Right cardiac atrium (tissue), 5 donors: ENCODE measurements at regions not wholly inside any gene's neighbourhood (a gene's known extent, or its start where the extent isn't known, plus 50 kb on each side); places are given as distances from the start of the nearest gene placed in this dataset.
"Not testable (repeated sequence)": the region's sequence is repeated elsewhere in the genome, so short reads cannot be mapped to it uniquely, and the experiment has no call there.

Experiments
- ATAC-seq, 2 donors: fragments of 200-7000 bp; cut with Tn5 transposase; one replicate each; pipeline versions ENCODE4 v1.8.0 to v1.9.1; 2020; ENCODE audit warnings: moderate library complexity in 2 of 2, mild to moderate bottlenecking in 1 of 2
- DNase-seq, 3 donors: peaks; one replicate each; pipeline ENCODE4 v3.0.0-alpha.2; 2020
- H3K27ac ChIP-seq: one replicate; pipeline ENCODE4 v1.5.1; 2013; ENCODE audit warnings: mild to moderate bottlenecking, low read length, control low read depth, moderate library complexity
- H3K27me3 ChIP-seq: one replicate; pipeline ENCODE4 v1.6.1; 2013; ENCODE audit not compliant: control insufficient read depth, insufficient read depth
- H3K4me1 ChIP-seq: one replicate; pipeline ENCODE4 v1.6.1; 2013; ENCODE audit warnings: low read length; ENCODE audit not compliant: control insufficient read depth, insufficient read depth
- H3K4me3 ChIP-seq: one replicate; pipeline ENCODE4 v1.5.1; 2013; ENCODE audit warnings: low read length, control low read depth
- H3K9me3 ChIP-seq: one replicate; pipeline ENCODE4 v1.6.1; 2013; ENCODE audit warnings: low read length; ENCODE audit not compliant: control insufficient read depth
- WGBS: extraction: QIAGEN DNeasy Blood & Tissue Kit; methylation state at CpG from one replicate; pipeline ENCODE4 v1.1.7; 2013; 5-methylcytosine and 5-hydroxymethylcytosine counted together
- intact Hi-C, 4 donors: fragments of 100-400 bp; cut with DNase I; formaldehyde crosslinking; loops; one replicate each; pipeline versions ENCODE4 v1.11.0 to v1.14.0; 2022 to 2023
- donor health status: healthy with polysubstance abuse.
- donor health status: DM: no; HTN: yes; CAD: no.
- donor health status: DM: no; HTN: no; CAD: no.
- donor health status: DM: no; HTN: yes; CAD: no; lungs with severe emphysema.
- donor health status: DM: yes; HTN: yes; CAD: no.

GRCh38 chr3:40923651-40924050, 275.7 kb upstream of the CTNNB1 start:
- 97% methylated on average over 4 of the region's 4 CpGs for WGBS
- no peak overlapping the region for H3K4me3 ChIP-seq
- H3K27me3 ChIP-seq = no peaks in the 10 kb centered on the region

GRCh38 chr3:40924559-40925141, 274.7 kb upstream of the CTNNB1 start:
- DNase-seq (peak in 1 of 3 donors; percentile 49), ATAC-seq (no peak)
- H3K27ac ChIP-seq = no peak overlapping the region
- H3K27me3 ChIP-seq = no peaks in the 10 kb centered on the region
- WGBS = 68% methylated on average over 3 of the region's 3 CpGs
- intact Hi-C loops = no loop called here
- no peaks in the 10 kb centered on the region for H3K9me3 ChIP-seq
- H3K4me3 ChIP-seq = no peak overlapping the region
- no peaks in the 10 kb centered on the region for H3K4me1 ChIP-seq

More at GRCh38 chr3:40923651-40924050, 275.7 kb upstream of the CTNNB1 start:
- Histone ChIP-seq H3K9me3 (no peaks in the 10 kb centered on the region), H3K4me1 (no peaks in the 10 kb centered on the region), H3K27ac (no peak overlapping the region)
- no peak for DNase-seq
- no peak for ATAC-seq
- intact Hi-C loops = no loop called here

- Histone ChIP-seq H3K4me3 (no peak overlapping the region), H3K9me3 (no peaks in the 10 kb centered on the region), H3K27ac (no peak overlapping the region), H3K4me1 (no peaks in the 10 kb centered on the region), H3K27me3 (no peaks in the 10 kb centered on the region)
- DNase-seq = no peak
- no peak for ATAC-seq
- WGBS = 83% methylated on average over 3 of the region's 3 CpGs
- intact Hi-C loops = no loop called here
Measured at GRCh38 chr3:40925231-40925630, 274.1 kb upstream of the CTNNB1 start.

- no peak overlapping the region for H3K27ac ChIP-seq
- peak; percentile 40 to 57 for ATAC-seq
Measured at GRCh38 chr3:40930131-40930538, 269.2 kb upstream of the CTNNB1 start.

GRCh38 chr3:40930756-40931155, 268.5 kb upstream of the CTNNB1 start:
- Histone ChIP-seq H3K27ac (no peak overlapping the region), H3K4me1 (no peaks in the 10 kb centered on the region), H3K4me3 (no peak overlapping the region), H3K9me3 (no peaks in the 10 kb centered on the region), H3K27me3 (no peaks in the 10 kb centered on the region)
- no peak for ATAC-seq
- intact Hi-C loops = no loop called here
- DNase-seq = no peak

More at GRCh38 chr3:40930131-40930538, 269.2 kb upstream of the CTNNB1 start:
- DNase-seq = peak in 1 of 3 donors; percentile 42
- H3K4me3 ChIP-seq = no peak overlapping the region
- H3K9me3 ChIP-seq = no peaks in the 10 kb centered on the region
- H3K27me3 ChIP-seq = no peaks in the 10 kb centered on the region
- H3K4me1 ChIP-seq = no peaks in the 10 kb centered on the region
- intact Hi-C loops = no loop called here

GRCh38 chr3:40938591-40938990, 260.7 kb upstream of the CTNNB1 start:
- ATAC-seq = no peak
- 78% methylated on average over 3 of the region's 3 CpGs for WGBS
- no peaks in the 10 kb centered on the region for H3K9me3 ChIP-seq
- no peak overlapping the region for H3K27ac ChIP-seq
- intact Hi-C loops = no loop called here
- peaks cover 10% of the 10 kb centered on the region for H3K4me1 ChIP-seq
- no peaks in the 10 kb centered on the region for H3K27me3 ChIP-seq
- H3K4me3 ChIP-seq = no peak overlapping the region
- DNase-seq = no peak

GRCh38 chr3:40939030-40939740, 260.1 kb upstream of the CTNNB1 start:
- 55% methylated on average over 4 of the region's 4 CpGs for WGBS

GRCh38 chr3:40939741-40940130, 259.6 kb upstream of the CTNNB1 start:
- ATAC-seq (peak; percentile 57 to 79), DNase-seq (peak in 1 of 3 donors; percentile 37)
- intact Hi-C loops = no loop called here
- Histone ChIP-seq H3K27me3 (no peaks in the 10 kb centered on the region), H3K27ac (no peak overlapping the region), H3K4me1 (peaks cover 10% of the 10 kb centered on the region), H3K4me3 (no peak overlapping the region), H3K9me3 (no peaks in the 10 kb centered on the region)
- WGBS = 59% methylated on average over 4 of the region's 4 CpGs

More at GRCh38 chr3:40939030-40939740, 260.1 kb upstream of the CTNNB1 start:
- ATAC-seq (peak; percentile 71 to 75), DNase-seq (peak in 1 of 3 donors; percentile 63)
- Histone ChIP-seq H3K27me3 (no peaks in the 10 kb centered on the region), H3K9me3 (no peaks in the 10 kb centered on the region), H3K27ac (no peak overlapping the region), H3K4me3 (no peak overlapping the region), H3K4me1 (peaks cover 10% of the 10 kb centered on the region)
- intact Hi-C loops = no loop called here

GRCh38 chr3:40940651-40941050, 258.7 kb upstream of the CTNNB1 start:
- DNase-seq = no peak
- no peaks in the 10 kb centered on the region for H3K9me3 ChIP-seq
- intact Hi-C loops = no loop called here
- H3K4me1 ChIP-seq = peaks cover 10% of the 10 kb centered on the region
- H3K27ac ChIP-seq = no peak overlapping the region
- WGBS = 88% methylated on average over 2 of the region's 2 CpGs
- H3K27me3 ChIP-seq = no peaks in the 10 kb centered on the region
- no peak for ATAC-seq
- H3K4me3 ChIP-seq = no peak overlapping the region

GRCh38 chr3:40947022-40947421, 252.3 kb upstream of the CTNNB1 start:
- H3K4me1 ChIP-seq, H3K27ac ChIP-seq, intact Hi-C loops, H3K9me3 ChIP-seq, H3K4me3 ChIP-seq, ATAC-seq, DNase-seq, H3K27me3 ChIP-seq: not testable (repeated sequence)
- 88% methylated on average over 3 of the region's 3 CpGs for WGBS

- H3K4me3 ChIP-seq, H3K4me1 ChIP-seq, H3K27ac ChIP-seq, H3K9me3 ChIP-seq, ATAC-seq, DNase-seq, intact Hi-C loops, H3K27me3 ChIP-seq: not testable (repeated sequence)
- WGBS = 70% methylated on average over 3 of the region's 3 CpGs
Measured at GRCh38 chr3:40949347-40949746, 250.0 kb upstream of the CTNNB1 start.
